ENCODE measurements at regions not wholly inside any gene's neighbourhood (a gene's known extent, or its start where the extent isn't known, plus 50 kb on each side); places are given as distances from the start of the nearest gene placed in this dataset.

DNA sequence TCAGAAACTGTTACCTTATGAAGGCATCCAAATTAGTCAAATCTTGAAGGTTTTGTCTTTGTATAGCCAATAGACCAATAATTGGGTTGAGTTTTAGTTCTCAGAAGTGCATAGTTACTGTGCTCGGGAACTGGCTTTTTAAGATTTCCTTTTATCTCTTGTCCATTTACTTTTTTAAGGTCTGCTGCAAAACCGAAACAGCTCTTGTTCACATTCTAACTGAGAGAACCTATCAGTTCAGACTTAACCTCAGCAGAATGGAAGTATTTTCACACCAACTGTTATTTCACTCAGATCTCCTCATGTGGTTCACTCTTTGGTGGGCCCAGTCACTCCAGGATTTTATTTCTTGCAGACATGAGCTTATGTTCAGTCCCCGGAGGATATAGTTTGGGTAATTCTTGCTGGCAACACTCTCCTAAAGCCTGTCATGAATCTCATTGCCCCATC is 55.5 kb downstream of the TPBG start:
- Histone ChIP-seq H3K79me2 (ENCODE audit: control insufficient read depth, insufficient read depth, low read length) (no peaks in the 10 kb centered on the region), H4K20me1 (ENCODE audit: control insufficient read depth, insufficient read depth) (no peaks in the 10 kb centered on the region), H3K36me3 (ENCODE audit: control insufficient read depth in 2 of 2, insufficient read depth in 2 of 2, low read length in 1 of 2) (no peaks in the 10 kb centered on the region), H3K9ac (ENCODE audit: control insufficient read depth, insufficient read depth, low read length) (no peak overlapping the region; the same call in 1 of the 2 replicates), H3K27me3 (replicated peaks in 1 of 2; ENCODE audit: control insufficient read depth in 2 of 2, insufficient read depth in 2 of 2, low read length in 1 of 2) (no peaks in the 10 kb centered on the region), H3K9me3 (replicated peaks; ENCODE audit: control insufficient read depth, insufficient read depth, low read length) (no peaks in the 10 kb centered on the region), H2AFZ (ENCODE audit: control insufficient read depth, low read depth, low read length) (peak overlapping the region; percentile 67), H3K4me1 (ENCODE audit: control insufficient read depth, insufficient read depth, low read length) (peaks cover 11% of the 10 kb centered on the region), H3K27ac (ENCODE audit: control insufficient read depth, insufficient read depth) (peak overlapping the region; percentile 69), H3K4me2 (ENCODE audit: control insufficient read depth, insufficient read depth) (peak overlapping the region; percentile 42), H3K4me3 (peak overlapping the region; percentile 3; the same call in 1 of the 2 replicates)
- in situ Hi-C loops (cut with MboI) = no loop called here
- FAIRE-seq (peak; percentile 66), DNase-seq (ENCODE audit: low read depth, low spot score) (peak; percentile 64), ATAC-seq (peak; percentile 86)
- ChIA-PET SMC1A (ENCODE audit: uncharacterized antibody, unreplicated experiment) (no interaction called here), POLR2A (no interaction called here), CTCF (no interaction called here), RAD21 (ENCODE audit: unreplicated experiment) (no interaction called here)
- TF ChIP-seq RUNX3 (IDR thresholded peaks at IDR 0.05; ENCODE audit: low read length) (peak; percentile 74), RAD51 (IDR thresholded peaks at IDR 0.05) (no peak), IKZF1 (conservative IDR thresholded peaks at IDR 0.05) (no peak), JUNB (IDR thresholded peaks at IDR 0.05) (peak; percentile 61), NFIC (IDR thresholded peaks at IDR 0.05; ENCODE audit: low read depth, low read length) (peak; percentile 54; the same call in 1 of the 2 replicates), POLR2A (IDR thresholded peaks at IDR 0.05; ENCODE audit: low read depth, low read length) (no peak), CHD2 (IDR thresholded peaks at IDR 0.05; ENCODE audit: borderline replicate concordance, low read depth, low read length) (no peak), RAD21 (IDR thresholded peaks at IDR 0.05; ENCODE audit: insufficient read depth, low read depth, low read length) (no peak), SIX5 (IDR thresholded peaks at IDR 0.05; ENCODE audit: low read depth, low read length, severe bottlenecking) (no peak), BHLHE40 (IDR thresholded peaks at IDR 0.05; ENCODE audit: borderline replicate concordance in 1 of 2, low read depth in 2 of 2, low read length in 1 of 2) (no peak), HDAC2 (IDR thresholded peaks at IDR 0.05) (no peak)
- TF ChIP-seq, protein P1, sequence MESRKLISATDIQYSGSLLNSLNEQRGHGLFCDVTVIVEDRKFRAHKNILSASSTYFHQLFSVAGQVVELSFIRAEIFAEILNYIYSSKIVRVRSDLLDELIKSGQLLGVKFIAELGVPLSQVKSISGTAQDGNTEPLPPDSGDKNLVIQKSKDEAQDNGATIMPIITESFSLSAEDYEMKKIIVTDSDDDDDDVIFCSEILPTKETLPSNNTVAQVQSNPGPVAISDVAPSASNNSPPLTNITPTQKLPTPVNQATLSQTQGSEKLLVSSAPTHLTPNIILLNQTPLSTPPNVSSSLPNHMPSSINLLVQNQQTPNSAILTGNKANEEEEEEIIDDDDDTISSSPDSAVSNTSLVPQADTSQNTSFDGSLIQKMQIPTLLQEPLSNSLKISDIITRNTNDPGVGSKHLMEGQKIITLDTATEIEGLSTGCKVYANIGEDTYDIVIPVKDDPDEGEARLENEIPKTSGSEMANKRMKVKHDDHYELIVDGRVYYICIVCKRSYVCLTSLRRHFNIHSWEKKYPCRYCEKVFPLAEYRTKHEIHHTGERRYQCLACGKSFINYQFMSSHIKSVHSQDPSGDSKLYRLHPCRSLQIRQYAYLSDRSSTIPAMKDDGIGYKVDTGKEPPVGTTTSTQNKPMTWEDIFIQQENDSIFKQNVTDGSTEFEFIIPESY (IDR thresholded peaks at IDR 0.05) = no peak
- TF ChIP-seq, protein P2, sequence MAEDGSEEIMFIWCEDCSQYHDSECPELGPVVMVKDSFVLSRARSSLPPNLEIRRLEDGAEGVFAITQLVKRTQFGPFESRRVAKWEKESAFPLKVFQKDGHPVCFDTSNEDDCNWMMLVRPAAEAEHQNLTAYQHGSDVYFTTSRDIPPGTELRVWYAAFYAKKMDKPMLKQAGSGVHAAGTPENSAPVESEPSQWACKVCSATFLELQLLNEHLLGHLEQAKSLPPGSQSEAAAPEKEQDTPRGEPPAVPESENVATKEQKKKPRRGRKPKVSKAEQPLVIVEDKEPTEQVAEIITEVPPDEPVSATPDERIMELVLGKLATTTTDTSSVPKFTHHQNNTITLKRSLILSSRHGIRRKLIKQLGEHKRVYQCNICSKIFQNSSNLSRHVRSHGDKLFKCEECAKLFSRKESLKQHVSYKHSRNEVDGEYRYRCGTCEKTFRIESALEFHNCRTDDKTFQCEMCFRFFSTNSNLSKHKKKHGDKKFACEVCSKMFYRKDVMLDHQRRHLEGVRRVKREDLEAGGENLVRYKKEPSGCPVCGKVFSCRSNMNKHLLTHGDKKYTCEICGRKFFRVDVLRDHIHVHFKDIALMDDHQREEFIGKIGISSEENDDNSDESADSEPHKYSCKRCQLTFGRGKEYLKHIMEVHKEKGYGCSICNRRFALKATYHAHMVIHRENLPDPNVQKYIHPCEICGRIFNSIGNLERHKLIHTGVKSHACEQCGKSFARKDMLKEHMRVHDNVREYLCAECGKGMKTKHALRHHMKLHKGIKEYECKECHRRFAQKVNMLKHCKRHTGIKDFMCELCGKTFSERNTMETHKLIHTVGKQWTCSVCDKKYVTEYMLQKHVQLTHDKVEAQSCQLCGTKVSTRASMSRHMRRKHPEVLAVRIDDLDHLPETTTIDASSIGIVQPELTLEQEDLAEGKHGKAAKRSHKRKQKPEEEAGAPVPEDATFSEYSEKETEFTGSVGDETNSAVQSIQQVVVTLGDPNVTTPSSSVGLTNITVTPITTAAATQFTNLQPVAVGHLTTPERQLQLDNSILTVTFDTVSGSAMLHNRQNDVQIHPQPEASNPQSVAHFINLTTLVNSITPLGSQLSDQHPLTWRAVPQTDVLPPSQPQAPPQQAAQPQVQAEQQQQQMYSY (CRISPR knock-in tag; IDR thresholded peaks at IDR 0.05) = no peak
- TF ChIP-seq, protein P3, sequence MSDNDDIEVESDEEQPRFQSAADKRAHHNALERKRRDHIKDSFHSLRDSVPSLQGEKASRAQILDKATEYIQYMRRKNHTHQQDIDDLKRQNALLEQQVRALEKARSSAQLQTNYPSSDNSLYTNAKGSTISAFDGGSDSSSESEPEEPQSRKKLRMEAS (IDR thresholded peaks at IDR 0.05; ENCODE audit: low read depth, low read length) = no peak
- TF ChIP-seq, protein P4, sequence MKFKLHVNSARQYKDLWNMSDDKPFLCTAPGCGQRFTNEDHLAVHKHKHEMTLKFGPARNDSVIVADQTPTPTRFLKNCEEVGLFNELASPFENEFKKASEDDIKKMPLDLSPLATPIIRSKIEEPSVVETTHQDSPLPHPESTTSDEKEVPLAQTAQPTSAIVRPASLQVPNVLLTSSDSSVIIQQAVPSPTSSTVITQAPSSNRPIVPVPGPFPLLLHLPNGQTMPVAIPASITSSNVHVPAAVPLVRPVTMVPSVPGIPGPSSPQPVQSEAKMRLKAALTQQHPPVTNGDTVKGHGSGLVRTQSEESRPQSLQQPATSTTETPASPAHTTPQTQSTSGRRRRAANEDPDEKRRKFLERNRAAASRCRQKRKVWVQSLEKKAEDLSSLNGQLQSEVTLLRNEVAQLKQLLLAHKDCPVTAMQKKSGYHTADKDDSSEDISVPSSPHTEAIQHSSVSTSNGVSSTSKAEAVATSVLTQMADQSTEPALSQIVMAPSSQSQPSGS (IDR thresholded peaks at IDR 0.05; ENCODE audit: low read length) = peak; percentile 15; the same call in 1 of the 2 replicates
- no TSS peak for BruUV-seq (replicated peaks)
- intact Hi-C loops (cut with micrococcal nuclease; ENCODE audit: unreplicated experiment) = no loop called here
- WGBS (ENCODE audit: insufficient coverage, insufficient replicate concordance, low lambda C conversion rate, missing lambda C conversion rate) = 2% methylated on average over 3 of the region's 3 CpGs
